Stimulated activated CD4-positive, alpha-beta T cell treated with anti-CD3 and anti-CD28 coated beads, Interleukin-2, amount 100 ng/mL, for 48 hours (primary cell): ENCODE measurements at regions not wholly inside any gene's neighbourhood (a gene's known extent, or its start where the extent isn't known, plus 50 kb on each side); places are given as distances from the start of the nearest gene placed in this dataset.

Experiments
- DNase-seq, 2 donors: peaks; one replicate each; pipeline ENCODE4 v3.0.0-alpha.2; 2020

DNA sequence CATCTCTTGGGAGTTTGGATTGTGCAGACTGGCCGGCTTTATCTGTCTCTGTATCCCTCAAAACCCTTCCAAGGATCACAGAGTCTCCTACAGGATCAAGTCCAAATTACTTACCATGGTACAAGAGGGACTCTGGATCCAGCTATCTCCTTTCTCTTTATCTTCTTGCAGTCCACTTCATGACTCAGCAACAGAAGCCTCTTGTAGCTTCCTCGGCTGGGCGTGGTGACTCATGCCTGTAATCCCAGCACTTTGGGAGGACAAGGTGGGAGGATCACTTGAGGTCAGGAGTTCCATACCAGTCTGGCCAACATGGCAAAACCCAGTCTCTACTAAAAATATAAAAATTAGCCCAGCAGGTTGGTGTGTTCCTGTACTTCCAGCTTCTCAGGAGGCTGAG, 189.7 kb downstream of the BCAT1 start:
- no peak for DNase-seq

DNA sequence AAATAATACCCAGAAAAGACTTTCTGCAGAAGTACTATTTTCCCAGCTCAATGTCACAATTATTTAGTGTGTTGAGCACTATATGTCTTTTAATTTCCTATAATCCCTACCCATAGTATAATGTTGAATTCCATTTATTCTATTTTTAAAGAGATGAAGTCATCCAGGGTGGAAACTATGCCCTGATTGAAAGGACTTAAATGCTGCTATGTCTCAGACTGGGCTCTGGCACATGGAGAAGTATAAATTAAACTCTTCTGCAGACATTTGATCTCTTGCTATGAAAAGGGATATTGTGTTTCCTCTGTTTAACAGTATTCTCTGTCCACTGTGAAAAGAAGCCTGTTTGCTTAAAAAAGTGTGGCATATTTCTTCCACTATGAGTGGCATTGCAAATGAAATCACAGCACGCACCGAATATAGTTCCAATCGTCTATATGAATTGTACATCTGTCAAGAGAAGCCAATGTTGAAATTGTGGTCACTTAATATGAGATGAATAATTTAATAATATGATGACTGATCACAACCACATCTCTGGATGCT, 192.3 kb downstream of the BCAT1 start:
- no peak for DNase-seq

DNA sequence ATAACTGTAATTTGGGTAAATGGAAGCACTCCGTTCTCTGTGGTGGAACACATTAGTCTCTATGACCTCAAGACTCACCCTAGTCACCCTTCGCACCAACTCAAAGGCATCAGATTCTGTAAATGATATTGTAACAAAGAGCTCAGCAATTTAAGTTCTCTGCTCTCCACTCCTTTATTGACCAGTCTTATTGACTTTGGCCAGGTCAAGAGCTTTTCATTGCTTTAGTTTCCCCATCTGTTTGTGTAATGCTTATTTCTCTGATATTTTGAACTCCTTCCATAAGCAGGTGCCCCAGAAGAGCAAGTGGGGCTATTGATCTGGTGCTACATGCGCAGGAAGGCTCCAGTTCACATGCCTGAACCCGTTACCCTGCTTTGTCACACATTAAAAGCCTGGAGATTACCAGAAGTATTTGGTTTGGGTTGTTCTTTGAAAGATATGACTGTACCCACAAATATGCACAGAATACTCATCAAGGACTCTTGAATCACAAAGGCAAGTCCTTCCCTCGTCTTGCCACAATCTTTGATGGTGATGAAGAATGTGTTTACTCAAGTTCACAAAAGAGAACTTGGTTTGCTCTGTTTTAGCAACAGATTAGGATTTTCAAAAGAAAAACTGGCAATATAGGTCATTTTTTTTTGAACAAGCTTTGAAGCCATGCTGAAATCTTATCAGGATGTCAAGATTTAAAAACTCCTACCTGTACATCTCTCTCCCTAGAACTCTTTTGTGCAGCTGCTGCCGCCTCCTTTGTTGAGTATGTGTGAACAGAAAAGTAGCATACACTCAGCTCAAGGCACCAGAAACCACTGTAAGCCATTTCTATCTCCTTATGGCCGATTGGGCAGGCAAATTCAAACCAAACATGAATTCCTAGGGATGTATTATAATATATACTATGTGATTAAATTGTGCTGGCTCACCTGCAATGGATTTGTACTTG, 193.9 kb downstream of the BCAT1 start:
- peak in 1 of 2 donors; percentile 7 for DNase-seq

DNA sequence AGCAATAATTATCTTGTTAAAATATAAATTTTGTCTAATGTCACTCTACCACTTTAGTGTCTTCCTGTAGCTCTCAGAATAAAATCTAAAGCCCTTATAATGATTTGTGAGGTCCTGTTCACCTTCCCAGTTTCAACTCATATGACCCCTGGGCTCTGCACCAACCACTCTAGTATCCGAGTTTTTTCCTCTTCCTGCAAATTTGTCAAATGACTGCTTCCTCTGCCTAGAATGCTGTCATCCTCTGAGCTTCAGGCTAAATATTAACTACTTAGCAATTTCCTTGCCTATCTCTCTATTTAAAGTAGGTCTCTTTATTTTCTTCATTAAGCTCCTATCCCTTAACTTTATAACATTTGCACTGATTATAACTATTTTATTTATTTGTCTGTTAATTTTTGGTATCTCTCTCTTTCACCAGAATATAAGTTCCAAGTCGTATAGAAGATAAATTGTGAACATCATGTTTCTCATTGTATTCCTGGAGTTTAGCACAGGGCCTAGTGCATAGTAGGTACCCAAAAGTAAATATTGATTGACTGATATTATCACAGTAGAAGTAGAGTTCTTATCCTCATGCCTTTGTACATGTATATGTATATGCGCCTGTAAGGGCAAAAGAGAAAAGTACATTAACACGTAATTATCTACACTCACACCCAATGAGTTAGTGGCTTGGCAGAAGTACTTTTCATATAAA, 196.0 kb downstream of the BCAT1 start:
- DNase-seq: no peak

- DNase-seq: no peak
Measured at GRCh38 chr12:24751181-24751580, 197.7 kb downstream of the BCAT1 start.

DNA sequence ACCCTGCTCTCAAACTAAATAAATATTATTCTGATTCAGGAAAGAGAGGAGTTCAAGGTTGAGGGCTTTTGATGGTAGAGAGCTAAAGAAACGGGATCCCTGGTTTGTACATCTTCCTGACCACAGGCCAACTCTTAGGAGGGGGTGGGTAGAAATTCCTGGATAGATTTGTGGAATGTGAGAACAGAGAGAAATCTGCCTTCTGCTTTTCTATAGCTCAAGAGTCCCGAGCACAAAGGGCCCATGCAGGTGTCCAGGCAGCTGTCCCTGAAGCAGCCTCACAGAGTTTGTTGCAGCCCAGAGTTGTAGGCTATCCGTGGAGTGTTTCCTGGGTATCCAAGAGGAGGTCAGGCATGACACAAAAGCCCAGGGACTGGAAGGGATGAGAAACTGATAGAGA, 198.6 kb downstream of the BCAT1 start:
- no peak for DNase-seq

DNA sequence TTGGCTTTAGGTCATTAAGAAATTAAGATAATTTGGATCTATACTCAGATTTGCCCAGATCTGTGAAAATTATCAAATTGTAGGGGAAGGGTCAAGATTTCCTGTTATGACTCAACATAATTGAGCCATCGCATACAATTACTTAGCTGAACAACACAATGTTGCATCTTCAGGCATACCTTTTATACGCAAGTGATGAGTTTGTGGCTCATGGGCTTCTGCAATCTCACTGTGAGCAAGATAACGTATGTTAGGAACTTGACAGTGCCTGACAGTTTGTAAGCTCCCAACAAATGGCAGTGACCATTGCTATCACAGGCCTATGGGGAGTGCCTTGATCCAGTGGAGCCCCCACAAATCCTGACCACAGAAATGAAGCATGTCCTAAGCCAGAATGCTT, 199.7 kb downstream of the BCAT1 start:
- no peak for DNase-seq

DNA sequence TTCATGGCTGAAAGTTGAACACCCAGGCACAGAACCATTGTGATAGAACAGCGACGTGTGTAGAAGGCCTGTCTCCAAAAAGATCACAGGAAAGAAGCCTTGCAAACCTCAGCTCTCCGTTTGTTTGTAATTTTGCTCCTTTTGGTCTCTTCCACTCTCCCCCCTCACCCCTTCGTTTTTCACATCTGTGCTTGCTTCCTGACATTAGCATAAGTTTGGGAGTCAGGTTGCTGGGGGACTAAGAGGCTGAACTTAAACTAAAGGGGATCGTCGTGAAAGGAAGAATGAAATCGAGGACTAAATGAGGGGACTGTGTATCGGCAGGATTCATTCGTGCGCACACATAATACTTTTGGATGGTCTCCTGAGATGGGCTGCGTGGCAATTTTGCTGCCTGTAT, 200.6 kb downstream of the BCAT1 start:
- no peak for DNase-seq

- DNase-seq: no peak
Measured at GRCh38 chr12:24746864-24747263, 202.0 kb downstream of the BCAT1 start.

DNA sequence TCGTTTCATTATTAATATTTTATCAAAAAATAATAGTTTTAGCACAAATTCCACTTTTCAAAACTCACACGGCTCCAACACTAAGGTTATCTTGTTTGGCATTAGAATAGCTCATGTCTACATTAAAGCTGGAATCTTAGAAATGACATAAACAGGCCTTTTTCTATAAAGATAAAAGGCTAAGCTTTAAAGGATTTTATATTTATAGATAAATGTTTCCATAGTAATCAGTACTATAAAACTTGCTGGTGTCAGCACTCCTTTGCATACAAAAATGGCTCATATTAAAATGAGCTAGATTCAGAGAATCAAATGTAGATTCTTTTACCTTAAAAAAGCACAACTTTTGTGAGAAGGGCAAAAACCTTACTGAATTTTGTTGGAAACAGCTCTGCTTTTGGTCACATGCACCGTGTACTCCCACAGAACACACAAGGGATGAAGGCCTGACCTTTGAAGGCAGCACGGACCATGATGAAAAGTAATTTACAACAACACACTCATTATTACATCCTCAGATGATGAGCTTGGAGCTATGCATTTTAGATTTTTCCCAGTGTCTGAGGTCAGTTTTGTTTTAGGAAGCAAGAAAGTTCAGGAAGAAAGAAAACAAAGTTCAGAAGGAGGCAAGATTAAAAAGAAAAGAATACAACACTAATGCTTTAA, 202.8 kb downstream of the BCAT1 start:
- DNase-seq: no peak

GRCh38 chr12:24743941-24744793, 204.7 kb downstream of the BCAT1 start:
- no peak for DNase-seq

- DNase-seq: no peak
Measured at GRCh38 chr12:24742378-24742777, 206.5 kb downstream of the BCAT1 start.

DNA sequence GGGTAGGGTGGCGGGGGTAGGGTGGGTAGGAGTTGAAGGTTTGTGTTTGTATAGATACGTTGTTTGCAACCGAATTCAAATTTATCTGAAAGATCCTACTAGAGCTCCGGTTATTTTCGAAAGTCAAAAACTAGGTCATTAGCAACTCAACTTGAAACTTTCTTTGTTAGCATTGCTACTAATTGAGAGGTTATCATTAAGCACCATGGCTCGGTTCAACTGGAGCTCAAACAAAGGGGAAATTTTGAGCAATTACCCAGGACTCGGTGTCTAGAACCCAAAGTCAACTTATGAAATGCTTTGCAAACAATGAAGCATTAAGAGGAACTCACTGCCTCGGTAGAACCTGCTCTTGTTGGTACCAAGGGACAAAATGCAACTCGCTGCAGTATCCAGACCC, 207.7 kb downstream of the BCAT1 start:
- no peak for DNase-seq

GRCh38 chr12:24739106-24739779, 209.7 kb downstream of the BCAT1 start:
- DNase-seq: no peak

- no peak for DNase-seq
Measured at GRCh38 chr12:24738441-24738840, 210.5 kb downstream of the BCAT1 start.

DNA sequence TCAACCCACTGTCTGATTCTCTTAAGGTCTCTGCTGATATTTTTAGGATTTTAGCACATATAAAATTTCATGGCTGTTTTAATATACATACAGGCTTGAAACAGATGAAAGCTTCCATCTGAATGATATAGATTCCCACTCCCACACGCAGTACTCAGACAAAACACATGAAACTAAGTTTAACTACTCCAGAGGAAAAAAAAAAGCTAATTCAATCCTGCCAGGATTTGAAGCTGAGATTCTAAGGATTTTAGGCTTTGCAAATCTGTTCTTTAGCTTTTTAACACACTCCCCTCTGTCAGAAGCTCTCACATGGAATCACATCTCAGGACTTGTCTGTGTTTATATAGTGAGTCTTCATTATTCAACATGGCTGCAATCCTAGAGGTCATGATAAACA, 217.3 kb downstream of the BCAT1 start:
- no peak for DNase-seq

DNA sequence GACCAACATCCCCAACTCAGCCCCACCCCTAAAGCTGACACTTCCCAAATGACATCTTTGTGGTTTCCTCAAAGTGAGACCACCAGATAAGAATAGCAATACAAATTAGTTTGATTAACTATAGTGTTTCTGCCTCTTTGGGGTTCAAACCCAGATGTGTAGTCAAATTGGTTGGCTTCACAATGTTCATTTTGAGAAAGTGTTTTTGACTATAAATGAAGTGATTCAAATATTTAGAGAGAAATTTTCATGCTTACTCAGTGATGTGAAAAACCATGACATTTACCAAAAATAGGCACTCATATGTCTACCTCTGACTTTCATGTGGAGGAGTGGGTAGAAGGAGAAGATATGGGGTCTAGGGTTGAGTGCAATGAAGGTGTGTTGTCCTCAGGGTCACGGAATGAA, 218.4 kb downstream of the BCAT1 start:
- no peak for DNase-seq

DNA sequence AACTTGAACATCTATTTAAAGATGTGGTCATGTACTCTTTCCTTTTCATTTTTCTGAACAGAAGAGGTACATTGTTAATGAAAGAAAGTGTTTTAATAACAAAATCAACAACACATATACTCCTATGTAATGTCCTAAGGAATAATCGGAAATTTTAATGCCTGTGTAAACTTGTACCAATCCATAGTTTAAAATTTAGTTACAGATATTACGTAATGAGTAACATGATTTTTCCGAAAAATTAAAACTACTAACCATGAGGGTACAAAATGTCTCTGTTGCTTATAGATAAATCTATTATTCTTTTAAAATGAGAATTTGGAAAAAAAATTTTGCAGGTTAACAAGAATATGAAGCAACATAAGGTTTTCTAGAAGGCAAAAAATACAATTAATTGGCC, 220.1 kb downstream of the BCAT1 start:
- no peak for DNase-seq

GRCh38 chr12:24728366-24728765, 220.5 kb downstream of the BCAT1 start:
- DNase-seq: no peak

GRCh38 chr12:24725616-24726015, 223.3 kb downstream of the BCAT1 start:
- no peak for DNase-seq

- DNase-seq: no peak
Measured at GRCh38 chr12:24724814-24725213, 224.1 kb downstream of the BCAT1 start.

GRCh38 chr12:24723759-24724158, 225.1 kb downstream of the BCAT1 start:
- DNase-seq: no peak
